Frontal cortex (tissue), 3 donors: ENCODE measurements at regions not wholly inside any gene's neighbourhood (a gene's known extent, or its start where the extent isn't known, plus 50 kb on each side); places are given as distances from the start of the nearest gene placed in this dataset.

Experiments used
- DNase-seq, 2 donors: peaks; one replicate each; pipeline ENCODE4 v3.0.0; 2012; ENCODE audit warnings: low spot score in 2 of 2
- FAIRE-seq: peaks from 2 replicates; lab custom pipeline; 2012; peaks lifted over from hg19 to GRCh38; lab: Jason Lieb, UNC
- donor health status: control.
- donor health status: control.
- donor health status: control.

- DNase-seq: no peak
- FAIRE-seq: no peak
These were observed 141.1 kb downstream of the SOCS6 start for GRCh38 chr18:70429847-70430500.

GRCh38 chr18:70428439-70428838 is 139.6 kb downstream of the SOCS6 start:
- DNase-seq (no peak), FAIRE-seq (no peak)

GRCh38 chr18:70426818-70427217 is 138.0 kb downstream of the SOCS6 start:
- FAIRE-seq (no peak), DNase-seq (no peak)

GRCh38 chr18:70425236-70425635 is 136.4 kb downstream of the SOCS6 start:
- DNase-seq: no peak
- FAIRE-seq: no peak

GRCh38 chr18:70423988-70424387 is 135.1 kb downstream of the SOCS6 start:
- DNase-seq: no peak
- no peak for FAIRE-seq

GRCh38 chr18:70423120-70423519 is 134.3 kb downstream of the SOCS6 start:
- DNase-seq (no peak), FAIRE-seq (no peak)

GRCh38 chr18:70422391-70422965 is 133.6 kb downstream of the SOCS6 start:
- FAIRE-seq (no peak), DNase-seq (no peak)

GRCh38 chr18:70421471-70422390 is 132.9 kb downstream of the SOCS6 start:
- FAIRE-seq (no peak), DNase-seq (no peak)

- DNase-seq (no peak), FAIRE-seq (no peak)
These were observed 131.5 kb downstream of the SOCS6 start for GRCh38 chr18:70420146-70420898.

- FAIRE-seq (no peak), DNase-seq (no peak)
These were observed 130.7 kb downstream of the SOCS6 start for GRCh38 chr18:70419526-70419925.

- FAIRE-seq (no peak), DNase-seq (no peak)
These were observed 129.9 kb downstream of the SOCS6 start for GRCh38 chr18:70418546-70419311.

- DNase-seq (no peak), FAIRE-seq (no peak)
These were observed 129.0 kb downstream of the SOCS6 start for GRCh38 chr18:70417847-70418246.

GRCh38 chr18:70416496-70416895 is 127.7 kb downstream of the SOCS6 start:
- DNase-seq (no peak), FAIRE-seq (no peak)

GRCh38 chr18:70415823-70416488 is 127.1 kb downstream of the SOCS6 start:
- DNase-seq (no peak), FAIRE-seq (no peak)

- FAIRE-seq: no peak
- DNase-seq: no peak
These were observed 125.6 kb downstream of the SOCS6 start for GRCh38 chr18:70414315-70414900.

- DNase-seq (no peak), FAIRE-seq (no peak)
These were observed 124.6 kb downstream of the SOCS6 start for GRCh38 chr18:70413455-70413854.

- DNase-seq (no peak), FAIRE-seq (no peak)
These were observed 123.1 kb downstream of the SOCS6 start for GRCh38 chr18:70411876-70412435.

GRCh38 chr18:70411307-70411706 is 122.5 kb downstream of the SOCS6 start:
- no peak for FAIRE-seq
- DNase-seq: no peak
